ENCODE measurements at regions not wholly inside any gene's neighbourhood (a gene's known extent, or its start where the extent isn't known, plus 50 kb on each side); places are given as distances from the start of the nearest gene placed in this dataset.
"Not testable (repeated sequence)": the region's sequence is repeated elsewhere in the genome, so short reads cannot be mapped to it uniquely, and the experiment has no call there.

DNA sequence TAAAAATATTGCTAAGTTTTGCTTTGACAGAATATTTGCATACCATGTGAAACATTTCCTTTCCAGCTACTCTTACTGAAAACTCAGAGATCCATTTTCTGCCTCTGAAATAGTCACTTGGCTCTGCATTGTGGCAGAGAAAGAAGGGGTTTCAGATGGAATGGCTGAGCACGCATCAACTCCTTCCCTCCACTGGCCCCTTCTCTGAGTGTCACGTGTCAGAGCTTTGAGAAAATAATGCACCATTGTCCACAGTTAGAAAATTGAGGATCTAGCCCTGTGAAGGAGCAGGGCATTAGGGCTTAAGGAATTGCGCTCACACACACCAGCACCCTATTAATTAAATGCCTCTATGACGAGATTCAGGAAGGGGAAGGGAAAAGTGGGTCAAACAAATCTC lies 78.8 kb upstream of the FAT4 start:
- H3K27me3 ChIP-seq (ENCODE audit: low read depth): no peaks in the 10 kb centered on the region
- TF ChIP-seq, protein P1, sequence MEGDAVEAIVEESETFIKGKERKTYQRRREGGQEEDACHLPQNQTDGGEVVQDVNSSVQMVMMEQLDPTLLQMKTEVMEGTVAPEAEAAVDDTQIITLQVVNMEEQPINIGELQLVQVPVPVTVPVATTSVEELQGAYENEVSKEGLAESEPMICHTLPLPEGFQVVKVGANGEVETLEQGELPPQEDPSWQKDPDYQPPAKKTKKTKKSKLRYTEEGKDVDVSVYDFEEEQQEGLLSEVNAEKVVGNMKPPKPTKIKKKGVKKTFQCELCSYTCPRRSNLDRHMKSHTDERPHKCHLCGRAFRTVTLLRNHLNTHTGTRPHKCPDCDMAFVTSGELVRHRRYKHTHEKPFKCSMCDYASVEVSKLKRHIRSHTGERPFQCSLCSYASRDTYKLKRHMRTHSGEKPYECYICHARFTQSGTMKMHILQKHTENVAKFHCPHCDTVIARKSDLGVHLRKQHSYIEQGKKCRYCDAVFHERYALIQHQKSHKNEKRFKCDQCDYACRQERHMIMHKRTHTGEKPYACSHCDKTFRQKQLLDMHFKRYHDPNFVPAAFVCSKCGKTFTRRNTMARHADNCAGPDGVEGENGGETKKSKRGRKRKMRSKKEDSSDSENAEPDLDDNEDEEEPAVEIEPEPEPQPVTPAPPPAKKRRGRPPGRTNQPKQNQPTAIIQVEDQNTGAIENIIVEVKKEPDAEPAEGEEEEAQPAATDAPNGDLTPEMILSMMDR (IDR thresholded peaks at IDR 0.05; ENCODE audit: borderline replicate concordance): no peak
- H3K36me3 ChIP-seq: no peaks in the 10 kb centered on the region
- intact Hi-C loops (cut with micrococcal nuclease): no loop called here
- no peak overlapping the region for H3K4me3 ChIP-seq
- no peaks in the 10 kb centered on the region for H3K9me3 ChIP-seq (replicated peaks)
- DNase-seq: no peak
- H3K27ac ChIP-seq (replicated peaks): no peak overlapping the region
- no peaks in the 10 kb centered on the region for H3K4me1 ChIP-seq

DNA sequence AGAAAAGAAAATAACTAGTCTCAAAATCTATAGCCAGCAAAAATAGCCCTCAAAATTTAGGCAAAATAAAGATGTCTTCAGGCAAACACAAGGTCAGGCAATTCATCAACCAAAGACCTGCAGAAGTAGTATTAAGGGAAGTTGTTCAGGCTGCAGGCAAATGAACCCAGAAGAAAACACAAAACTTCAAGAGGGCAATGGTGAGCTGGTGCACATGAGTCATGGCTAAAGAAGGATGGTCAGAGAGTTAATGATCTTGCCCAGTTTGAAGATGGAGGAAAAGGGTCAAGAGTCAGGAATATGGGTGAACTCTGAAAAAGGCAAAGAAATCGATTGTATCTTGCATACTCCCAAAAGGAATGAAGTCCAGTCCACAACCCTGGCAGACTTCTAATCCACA lies 83.1 kb upstream of the FAT4 start:
- Histone ChIP-seq H3K27me3 (ENCODE audit: low read depth) (no peaks in the 10 kb centered on the region), H3K4me3 (no peak overlapping the region), H3K9me3 (replicated peaks) (no peaks in the 10 kb centered on the region), H3K4me1 (no peaks in the 10 kb centered on the region), H3K36me3 (no peaks in the 10 kb centered on the region), H3K27ac (replicated peaks) (no peak overlapping the region)
- intact Hi-C loops (cut with micrococcal nuclease): no loop called here
- TF ChIP-seq, protein P1 (IDR thresholded peaks at IDR 0.05; ENCODE audit: borderline replicate concordance): no peak
- no peak for DNase-seq

DNA sequence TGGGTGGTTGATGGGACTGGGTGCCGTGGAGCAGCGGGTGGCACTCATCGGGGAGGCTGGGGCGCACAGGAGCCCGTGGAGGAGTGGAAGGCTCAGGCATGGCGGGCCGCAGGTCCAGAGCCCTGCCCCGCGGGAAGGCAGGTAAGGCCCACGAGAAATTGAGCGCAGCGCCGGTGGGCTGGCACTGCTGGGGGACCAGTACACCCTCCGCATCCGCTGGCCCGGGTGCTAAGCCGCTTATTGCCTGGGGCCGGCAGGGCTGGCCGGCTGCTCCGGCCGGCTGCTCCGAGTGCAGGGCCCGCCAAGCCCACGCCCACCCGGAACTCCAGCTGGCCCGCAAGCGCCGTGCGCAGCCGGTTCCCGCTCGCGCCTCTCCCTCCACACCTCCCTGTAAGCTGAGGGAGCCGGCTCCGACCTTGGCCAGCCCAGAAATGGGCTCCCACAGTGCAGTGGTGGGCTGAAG lies 85.1 kb upstream of the FAT4 start:
- H3K36me3 ChIP-seq: no peaks in the 10 kb centered on the region
- intact Hi-C loops (cut with micrococcal nuclease): no loop called here
- no peak overlapping the region for H3K4me3 ChIP-seq
- no peaks in the 10 kb centered on the region for H3K4me1 ChIP-seq
- no peaks in the 10 kb centered on the region for H3K27me3 ChIP-seq (ENCODE audit: low read depth)
- H3K9me3 ChIP-seq (replicated peaks): no peaks in the 10 kb centered on the region
- no peak overlapping the region for H3K27ac ChIP-seq (replicated peaks)
- DNase-seq: no peak
- TF ChIP-seq, protein P1 (IDR thresholded peaks at IDR 0.05; ENCODE audit: borderline replicate concordance): no peak

DNA sequence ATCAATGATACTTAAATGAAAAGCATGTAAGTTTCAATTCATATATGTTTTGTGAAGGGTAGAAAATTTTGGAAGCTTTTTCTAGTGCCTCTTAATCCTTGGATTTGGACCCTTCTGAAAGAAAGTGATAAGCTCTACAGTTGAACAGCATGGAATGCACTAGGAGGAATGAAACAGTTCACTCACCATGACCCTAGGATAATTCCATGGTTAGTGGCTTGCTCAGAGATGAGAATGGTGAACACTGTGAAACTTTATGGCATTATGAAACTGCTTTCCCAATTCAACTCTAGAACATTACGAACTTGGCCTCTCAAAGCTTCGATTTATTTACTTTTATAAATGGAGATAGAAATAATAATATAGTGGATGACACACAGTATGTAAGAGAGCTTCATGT lies 88.9 kb upstream of the FAT4 start:
- H3K9me3 ChIP-seq (replicated peaks): no peaks in the 10 kb centered on the region
- intact Hi-C loops (cut with micrococcal nuclease): no loop called here
- no peak for DNase-seq
- H3K27ac ChIP-seq (replicated peaks): no peak overlapping the region
- no peaks in the 10 kb centered on the region for H3K4me1 ChIP-seq
- H3K4me3 ChIP-seq: no peak overlapping the region
- no peaks in the 10 kb centered on the region for H3K27me3 ChIP-seq (ENCODE audit: low read depth)
- TF ChIP-seq, protein P1 (IDR thresholded peaks at IDR 0.05; ENCODE audit: borderline replicate concordance): no peak
- no peaks in the 10 kb centered on the region for H3K36me3 ChIP-seq

DNA sequence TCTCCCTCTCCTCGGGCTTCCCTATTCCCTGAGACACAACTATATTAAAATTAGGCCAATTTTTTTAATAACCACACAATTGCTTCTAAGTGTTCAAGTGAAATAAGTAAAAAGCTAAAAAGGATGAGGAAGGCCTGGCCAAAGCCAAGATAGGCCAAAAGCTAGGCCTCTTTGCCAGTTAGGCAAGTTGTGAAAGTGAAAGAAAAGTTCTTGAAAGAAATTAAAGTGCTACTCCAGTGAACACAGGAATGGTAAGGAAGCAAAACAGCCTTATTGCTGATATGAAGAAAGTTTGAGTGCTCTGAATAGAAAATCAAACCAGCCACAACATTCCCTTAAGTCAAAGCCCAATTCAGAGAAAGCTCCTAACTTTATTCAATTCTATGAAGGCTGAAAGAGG lies 114.2 kb upstream of the FAT4 start:
- H3K4me1 ChIP-seq: no peaks in the 10 kb centered on the region
- intact Hi-C loops (cut with micrococcal nuclease): no loop called here
- no peak overlapping the region for H3K27ac ChIP-seq (replicated peaks)
- TF ChIP-seq, protein P1 (IDR thresholded peaks at IDR 0.05; ENCODE audit: borderline replicate concordance): no peak
- H3K4me3 ChIP-seq: no peak overlapping the region
- H3K27me3 ChIP-seq (ENCODE audit: low read depth): no peaks in the 10 kb centered on the region
- no peak for DNase-seq
- H3K36me3 ChIP-seq: no peaks in the 10 kb centered on the region
- H3K9me3 ChIP-seq (replicated peaks): peaks cover 8% of the 10 kb centered on the region

DNA sequence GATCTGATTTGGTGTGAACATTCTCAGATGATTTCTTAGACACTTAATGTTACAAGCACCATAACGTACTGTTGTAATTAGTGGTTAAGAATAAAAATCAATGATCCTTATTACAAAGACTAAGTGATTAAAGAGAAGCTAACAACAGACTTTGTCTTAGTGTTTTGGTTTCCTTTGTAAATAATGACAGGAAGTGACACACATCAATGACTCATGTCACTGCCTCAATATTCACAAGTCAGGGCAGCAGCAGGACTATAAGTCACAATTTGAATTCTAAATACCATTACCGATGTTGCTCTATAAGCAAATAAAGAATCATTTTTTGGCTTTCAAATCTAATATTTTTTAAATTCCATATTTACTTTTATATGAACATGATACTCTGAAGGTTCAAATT lies 115.8 kb upstream of the FAT4 start:
- no peaks in the 10 kb centered on the region for H3K4me1 ChIP-seq

DNA sequence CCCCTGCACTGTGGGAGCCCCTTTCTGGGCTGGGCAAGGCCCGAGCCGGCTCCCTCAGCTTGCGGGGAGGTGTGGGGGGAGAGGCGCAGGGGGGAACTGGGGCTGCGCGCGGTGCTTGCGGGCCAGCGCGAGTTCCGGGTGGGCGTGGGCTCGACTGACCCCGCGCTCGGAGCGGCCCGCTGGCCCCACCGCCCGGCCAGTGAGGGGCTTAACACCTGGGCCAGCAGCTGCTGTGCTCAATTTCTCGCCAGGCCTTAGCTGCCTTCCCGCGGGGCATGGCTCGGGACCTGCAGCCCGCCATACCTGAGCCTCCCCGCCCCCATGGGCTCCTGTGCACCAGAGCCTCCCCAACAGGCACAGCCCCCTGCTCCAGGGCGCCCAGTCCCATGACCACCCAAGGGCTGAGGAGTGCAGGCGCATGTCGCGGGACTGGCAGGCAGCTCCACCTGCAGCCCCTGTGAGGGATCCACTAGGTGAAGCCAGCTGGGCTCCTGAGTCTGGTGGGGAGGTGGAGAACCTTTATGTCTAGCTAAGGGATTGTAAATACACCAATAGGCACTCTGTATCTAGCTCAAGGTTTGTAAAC lies 122.8 kb upstream of the FAT4 start:
- peaks cover 11% of the 10 kb centered on the region for H3K4me1 ChIP-seq

More for the DNA sequence above, 115.8 kb upstream of the FAT4 start:
- TF ChIP-seq, protein P1 (IDR thresholded peaks at IDR 0.05; ENCODE audit: borderline replicate concordance): no peak
- no peak overlapping the region for H3K4me3 ChIP-seq
- H3K36me3 ChIP-seq: no peaks in the 10 kb centered on the region
- no peak for DNase-seq
- intact Hi-C loops (cut with micrococcal nuclease): no loop called here
- no peak overlapping the region for H3K27ac ChIP-seq (replicated peaks)
- H3K9me3 ChIP-seq (replicated peaks): peaks cover 4% of the 10 kb centered on the region
- no peaks in the 10 kb centered on the region for H3K27me3 ChIP-seq (ENCODE audit: low read depth)

More for the DNA sequence above, 122.8 kb upstream of the FAT4 start:
- intact Hi-C loops (cut with micrococcal nuclease); H3K27ac ChIP-seq (replicated peaks); H3K36me3 ChIP-seq; H3K4me3 ChIP-seq; H3K27me3 ChIP-seq (ENCODE audit: low read depth); H3K9me3 ChIP-seq (replicated peaks); DNase-seq: not testable (repeated sequence)
